Tibial nerve (tissue), 4 donors: ENCODE measurements at regions not wholly inside any gene's neighbourhood (a gene's known extent, or its start where the extent isn't known, plus 50 kb on each side); places are given as distances from the start of the nearest gene placed in this dataset.

Experiments
- CTCF ChIP-seq, 5 experiments: fragments of 200-600 bp in 3 of 5; fragments of 450-650 bp in 2 of 5; sonication (generic) in 3 of 5; IDR thresholded peaks; one replicate each; pipeline ENCODE4 v1.5.1; 2016 to 2019; ENCODE audit warnings: antibody characterized with exemption in 5 of 5, mild to moderate bottlenecking in 3 of 5, moderate library complexity in 2 of 5
- EP300 ChIP-seq, 2 donors: sonication (generic); formaldehyde crosslinking; IDR thresholded peaks; one replicate each; pipeline ENCODE4 v1.6.1; 2017; ENCODE audit warnings: antibody characterized with exemption in 2 of 2, mild to moderate bottlenecking in 1 of 2
- POLR2A ChIP-seq, 2 donors: fragments of 450-650 bp; IDR thresholded peaks; one replicate each; pipeline ENCODE4 v1.6.1; 2017; ENCODE audit warnings: antibody characterized with exemption in 2 of 2, mild to moderate bottlenecking in 2 of 2, moderate library complexity in 2 of 2

- no peak for TF ChIP-seq POLR2A (IDR thresholded peaks at IDR 0.05)
- no peak for TF ChIP-seq CTCF (IDR thresholded peaks at IDR 0.05)
- TF ChIP-seq EP300 (IDR thresholded peaks at IDR 0.05), result no peak
These were observed 81.5 kb upstream of the MBNL2 start for GRCh38 chr13:97140611-97141010.
